Glomerular visceral epithelial cell (primary cell): ENCODE measurements at regions not wholly inside any gene's neighbourhood (a gene's known extent, or its start where the extent isn't known, plus 50 kb on each side); places are given as distances from the start of the nearest gene placed in this dataset.
A peak's percentile ranks its signal among the peaks of the same experiment; 100 is the strongest.

Experiments used
- DNase-seq: peaks from one replicate; pipeline ENCODE4 v3.0.0-alpha.2; 2016; ENCODE audit errors: extremely low spot score

- no peak for DNase-seq
These were observed 275.5 kb upstream of the TMEM161B start for GRCh38 chr5:88544136-88544645.

GRCh38 chr5:88542786-88543185, 274.1 kb upstream of the TMEM161B start:
- DNase-seq = no peak

GRCh38 chr5:88540471-88541115, 271.9 kb upstream of the TMEM161B start:
- DNase-seq = no peak

GRCh38 chr5:88539693-88540365, 271.2 kb upstream of the TMEM161B start:
- DNase-seq = no peak

GRCh38 chr5:88539026-88539425, 270.4 kb upstream of the TMEM161B start:
- DNase-seq = no peak

- DNase-seq = no peak
These were observed 267.5 kb upstream of the TMEM161B start for GRCh38 chr5:88536146-88536545.

GRCh38 chr5:88524941-88525340, 256.3 kb upstream of the TMEM161B start:
- DNase-seq = no peak

GRCh38 chr5:88519066-88519465, 250.4 kb upstream of the TMEM161B start:
- DNase-seq = no peak

GRCh38 chr5:88518131-88519016, 249.7 kb upstream of the TMEM161B start:
- DNase-seq = peak; percentile 32

GRCh38 chr5:88515881-88516819, 247.5 kb upstream of the TMEM161B start:
- no peak for DNase-seq

- no peak for DNase-seq
These were observed 246.4 kb upstream of the TMEM161B start for GRCh38 chr5:88515068-88515467.

GRCh38 chr5:88509403-88509802, 240.8 kb upstream of the TMEM161B start:
- DNase-seq = no peak

- no peak for DNase-seq
These were observed 238.6 kb upstream of the TMEM161B start for GRCh38 chr5:88507261-88507660.

GRCh38 chr5:88503406-88503805, 234.8 kb upstream of the TMEM161B start:
- no peak for DNase-seq

- no peak for DNase-seq
These were observed 234.3 kb upstream of the TMEM161B start for GRCh38 chr5:88503041-88503345.

- no peak for DNase-seq
These were observed 233.8 kb upstream of the TMEM161B start for GRCh38 chr5:88502179-88503040.

GRCh38 chr5:88495810-88496209, 227.2 kb upstream of the TMEM161B start:
- no peak for DNase-seq

- DNase-seq = no peak
These were observed 222.2 kb upstream of the TMEM161B start for GRCh38 chr5:88490874-88491273.

GRCh38 chr5:88489364-88489763, 220.7 kb upstream of the TMEM161B start:
- no peak for DNase-seq

- no peak for DNase-seq
These were observed 219.9 kb upstream of the TMEM161B start for GRCh38 chr5:88488561-88488960.

- no peak for DNase-seq
These were observed 219.5 kb upstream of the TMEM161B start for GRCh38 chr5:88488130-88488529.
